SK-N-SH (cell line): ENCODE measurements at regions not wholly inside any gene's neighbourhood (a gene's known extent, or its start where the extent isn't known, plus 50 kb on each side); places are given as distances from the start of the nearest gene placed in this dataset.

Source experiments
- CTCF ChIP-seq: fragments of 200-600 bp; sonication (generic); IDR thresholded peaks from 2 replicates; pipeline ENCODE4 v1.6.1; 2017; ENCODE audit warnings: antibody characterized with exemption, mild to moderate bottlenecking, moderate library complexity
- EP300 ChIP-seq, 2 experiments: IDR thresholded peaks; 2 replicates each; pipeline versions ENCODE4 v1.4.0 to v1.6.1; 2012; ENCODE audit warnings: borderline replicate concordance in 1 of 2, low read depth in 1 of 2, low read length in 1 of 2
- GABPA ChIP-seq: IDR thresholded peaks from 2 replicates; pipeline ENCODE4 v1.4.0; 2012; ENCODE audit warnings: low read depth, mild to moderate bottlenecking
- JUND ChIP-seq: IDR thresholded peaks from 2 replicates; pipeline ENCODE4 v1.4.0; 2012
- SMC3 ChIP-seq: IDR thresholded peaks from 2 replicates; pipeline ENCODE4 v1.6.1; 2012; ENCODE audit warnings: low read depth, low read length, improper control_type of control experiment

GRCh38 chr6:159358562-159358961, 189.4 kb downstream of the FNDC1 start:
- TF ChIP-seq CTCF (no peak), JUND (no peak), SMC3 (no peak), GABPA (no peak), EP300 (IDR thresholded peaks at IDR 0.05; ENCODE audit: borderline replicate concordance in 1 of 2, low read depth in 1 of 2, low read length in 1 of 2) (no peak)
